NT2/D1 (cell line): ENCODE measurements at regions not wholly inside any gene's neighbourhood (a gene's known extent, or its start where the extent isn't known, plus 50 kb on each side); places are given as distances from the start of the nearest gene placed in this dataset.

Experiments used
- DNase-seq: peaks from one replicate; pipeline ENCODE4 v3.0.0-alpha.2; 2011; ENCODE audit warnings: low read depth, low spot score
- H3K27me3 ChIP-seq: 2 replicates; pipeline ENCODE4 v1.6.0; 2011; ENCODE audit warnings: mild to moderate bottlenecking; ENCODE audit not compliant: insufficient read length, insufficient read depth
- H3K36me3 ChIP-seq: 2 replicates; pipeline ENCODE4 v1.6.1; 2011; ENCODE audit warnings: mild to moderate bottlenecking, low read length, mixed read lengths; ENCODE audit not compliant: insufficient read depth, insufficient read length
- H3K4me1 ChIP-seq: 2 replicates; pipeline ENCODE4 v1.5.1; 2011; ENCODE audit not compliant: insufficient read depth, insufficient read length
- H3K4me3 ChIP-seq: 2 replicates; pipeline ENCODE4 v1.5.1; 2011; ENCODE audit warnings: low read depth; ENCODE audit not compliant: insufficient read length
- H3K9ac ChIP-seq: 2 replicates; pipeline ENCODE4 v1.6.0; 2011; ENCODE audit warnings: low read depth; ENCODE audit not compliant: insufficient read length
- H3K9me3 ChIP-seq: 2 replicates; pipeline ENCODE4 v1.5.1; 2011; ENCODE audit warnings: mild to moderate bottlenecking, low read length; ENCODE audit not compliant: insufficient read depth
- SUZ12 ChIP-seq: IDR thresholded peaks from 2 replicates; pipeline ENCODE4 v1.6.1; 2011; ENCODE audit not compliant: insufficient read length, insufficient read depth; ENCODE audit errors: extremely low read depth
- YY1 ChIP-seq: IDR thresholded peaks from 2 replicates; pipeline ENCODE4 v1.6.1; 2011; ENCODE audit not compliant: insufficient read length, insufficient read depth
- ZNF274 ChIP-seq: IDR thresholded peaks from 2 replicates; pipeline ENCODE4 v1.6.1; 2011; ENCODE audit warnings: mild to moderate bottlenecking, low read depth, low read length

DNA sequence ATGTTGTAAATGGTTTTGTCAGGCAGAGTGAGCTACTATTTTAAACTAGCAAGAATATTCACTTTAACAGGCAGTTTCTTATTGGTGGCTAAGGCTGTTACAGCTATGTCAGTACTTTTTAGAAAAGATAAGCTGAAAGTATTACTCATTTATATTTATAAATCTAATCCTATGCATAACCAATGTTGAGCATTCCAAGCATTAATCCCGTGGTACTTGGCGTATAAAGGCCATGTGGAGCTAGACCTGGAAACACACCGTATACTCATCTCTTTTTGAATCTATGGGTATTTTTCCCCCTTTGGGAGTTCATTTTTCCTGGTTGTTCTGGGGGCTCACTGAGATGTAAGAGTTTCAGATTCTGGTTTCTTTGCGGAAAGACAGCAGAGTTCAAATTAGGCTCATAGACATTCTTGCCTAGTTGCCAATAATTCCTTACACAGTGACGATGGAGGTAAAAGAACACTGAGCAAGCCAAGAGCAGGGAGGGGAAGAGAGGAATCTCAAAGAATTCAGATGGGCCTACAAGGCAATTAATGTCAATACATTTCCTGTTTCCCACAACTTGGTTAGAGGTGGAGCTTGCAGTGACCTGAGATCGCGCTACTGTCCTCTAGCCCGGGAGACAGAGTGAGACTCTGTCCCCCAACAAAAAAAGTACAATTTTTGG is 211.5 kb downstream of the SOX4 start:
- Histone ChIP-seq H3K27me3 (no peaks in the 10 kb centered on the region), H3K36me3 (no peaks in the 10 kb centered on the region), H3K9me3 (no peaks in the 10 kb centered on the region), H3K4me1 (peaks cover 3% of the 10 kb centered on the region), H3K9ac (no peak overlapping the region), H3K4me3 (no peak overlapping the region)
- no peak for DNase-seq
- TF ChIP-seq ZNF274 (no peak), SUZ12 (no peak), YY1 (no peak)

DNA sequence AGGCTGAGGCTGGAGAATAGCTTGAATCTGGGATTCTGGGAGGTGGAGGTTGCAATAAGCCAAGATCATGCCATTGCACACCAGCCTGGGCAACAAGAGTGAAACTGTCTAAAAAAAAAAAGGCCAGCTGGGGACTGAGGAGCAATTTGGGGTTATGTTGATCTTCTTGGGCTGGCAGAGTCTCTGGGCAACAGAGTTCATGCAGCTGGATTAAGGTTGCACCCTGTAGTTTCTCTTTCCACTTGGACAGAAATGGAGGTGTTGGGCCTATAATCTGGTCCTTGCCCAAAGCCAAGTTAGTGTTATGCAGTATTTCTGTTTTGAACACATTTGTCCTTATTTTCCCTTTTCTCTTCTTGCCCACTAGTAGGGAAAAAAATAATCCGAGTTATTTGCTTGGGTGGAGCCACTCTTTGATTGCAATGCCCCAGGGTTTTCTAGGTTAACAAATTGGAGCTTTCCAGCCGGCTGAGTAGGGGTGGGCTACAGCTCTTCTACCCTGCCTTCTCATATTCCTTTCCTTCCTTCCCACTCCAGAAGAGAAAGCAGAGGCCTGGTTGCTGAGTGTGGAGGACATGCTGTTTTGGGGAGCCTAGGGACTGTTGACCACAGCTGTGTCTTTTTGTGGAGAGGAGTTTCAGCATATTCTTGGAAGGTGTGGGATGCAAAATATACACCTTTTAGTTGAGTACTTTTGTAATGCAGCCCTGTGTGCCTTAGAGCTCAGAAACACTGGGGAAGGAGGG is 213.9 kb downstream of the SOX4 start:
- Histone ChIP-seq H3K4me3 (no peak overlapping the region), H3K9ac (no peak overlapping the region)
- no peak for TF ChIP-seq ZNF274
- TF ChIP-seq YY1 = no peak
- no peak for TF ChIP-seq SUZ12

DNA sequence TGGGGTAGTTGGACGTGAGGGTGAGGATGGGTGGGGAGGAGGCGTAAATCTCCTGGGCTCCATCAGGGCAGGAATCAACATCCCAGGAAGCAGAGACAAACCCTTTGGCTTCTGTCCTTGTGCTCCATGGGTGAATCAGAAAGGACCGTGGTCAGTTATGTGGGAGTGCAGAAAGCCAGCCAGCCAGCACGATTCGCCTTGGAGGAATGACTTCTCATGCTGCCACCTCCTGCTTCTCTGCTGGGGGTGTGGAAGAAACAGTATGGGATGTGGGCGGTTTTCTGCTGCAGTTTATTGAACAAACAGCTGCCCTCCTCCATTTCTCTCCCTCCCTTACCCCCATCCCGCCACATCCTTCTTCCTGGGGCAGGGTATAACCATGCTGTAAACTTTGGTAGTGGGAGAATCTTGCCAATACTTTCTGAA is 214.5 kb downstream of the SOX4 start:
- Histone ChIP-seq H3K4me1 (peaks cover 3% of the 10 kb centered on the region), H3K27me3 (no peaks in the 10 kb centered on the region), H3K9ac (no peak overlapping the region), H3K4me3 (no peak overlapping the region), H3K36me3 (no peaks in the 10 kb centered on the region), H3K9me3 (no peaks in the 10 kb centered on the region)
- TF ChIP-seq SUZ12 (no peak), ZNF274 (no peak)
- DNase-seq = no peak

More for the DNA sequence above, 213.9 kb downstream of the SOX4 start:
- Histone ChIP-seq H3K27me3 (no peaks in the 10 kb centered on the region), H3K4me1 (peaks cover 3% of the 10 kb centered on the region), H3K36me3 (no peaks in the 10 kb centered on the region), H3K9me3 (no peaks in the 10 kb centered on the region)
- DNase-seq = no peak

DNA sequence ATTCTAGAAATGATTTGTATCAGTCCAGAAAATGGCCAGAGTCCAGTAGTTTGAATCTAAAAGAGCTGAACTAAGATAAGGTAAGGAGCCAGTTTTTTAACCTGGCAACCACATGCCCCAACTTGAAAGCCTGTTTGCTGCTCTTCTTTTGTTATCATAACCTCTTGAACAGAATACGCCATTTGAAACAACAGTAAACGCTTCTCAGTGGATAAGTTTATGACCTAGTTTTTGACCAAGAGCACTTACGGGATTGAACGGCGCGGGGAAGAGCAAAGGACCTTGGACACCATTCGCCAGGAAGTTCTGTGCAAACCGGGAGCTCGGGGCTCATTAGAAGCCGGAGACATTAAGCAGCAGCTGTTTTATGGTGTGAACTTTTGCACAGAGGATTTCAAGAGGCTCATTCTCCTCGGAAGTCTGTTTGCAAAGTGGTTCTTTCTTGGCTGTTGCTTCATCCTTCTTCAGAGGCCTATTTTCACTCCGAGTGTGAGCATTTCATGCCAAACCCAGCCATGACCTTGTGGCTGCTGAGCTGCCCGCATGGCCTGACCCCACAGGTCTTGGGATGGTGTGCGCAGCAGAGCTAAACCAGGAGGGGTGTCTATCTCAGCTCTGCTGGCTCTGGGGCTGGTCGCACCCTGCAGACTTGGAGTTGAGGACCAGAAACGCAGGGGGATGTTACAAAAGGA is 215.1 kb downstream of the SOX4 start:
- Histone ChIP-seq H3K4me3 (no peak overlapping the region), H3K9ac (no peak overlapping the region), H3K36me3 (no peaks in the 10 kb centered on the region), H3K27me3 (no peaks in the 10 kb centered on the region), H3K4me1 (peaks cover 3% of the 10 kb centered on the region), H3K9me3 (no peaks in the 10 kb centered on the region)
- TF ChIP-seq ZNF274 (no peak), SUZ12 (no peak), YY1 (no peak)
- no peak for DNase-seq

DNA sequence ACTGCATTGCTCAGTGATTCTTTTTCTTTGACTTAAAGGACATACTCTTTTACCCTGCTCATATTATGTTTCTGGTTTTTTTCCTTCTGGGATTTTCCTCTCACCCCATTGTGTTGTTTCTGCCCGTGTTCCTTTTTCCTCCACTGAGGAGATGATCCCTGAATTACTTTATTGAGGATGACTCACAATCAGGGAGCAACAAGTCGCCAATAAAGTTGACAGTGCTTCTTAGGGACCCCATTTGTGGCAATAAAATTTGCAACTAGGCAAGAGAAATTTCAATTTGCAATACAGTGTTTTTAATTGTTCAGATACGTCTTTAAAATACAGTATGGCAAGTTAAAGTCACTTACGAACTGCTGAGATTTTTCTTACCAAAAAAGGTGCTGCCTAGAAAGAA is 217.9 kb downstream of the SOX4 start:
- no peaks in the 10 kb centered on the region for H3K27me3 ChIP-seq
- no peaks in the 10 kb centered on the region for H3K36me3 ChIP-seq
- DNase-seq = no peak
- TF ChIP-seq SUZ12 (no peak), YY1 (no peak), ZNF274 (no peak)
- no peaks in the 10 kb centered on the region for H3K9me3 ChIP-seq
- H3K4me3 ChIP-seq = no peak overlapping the region
- peaks cover 3% of the 10 kb centered on the region for H3K4me1 ChIP-seq
- H3K9ac ChIP-seq = no peak overlapping the region

DNA sequence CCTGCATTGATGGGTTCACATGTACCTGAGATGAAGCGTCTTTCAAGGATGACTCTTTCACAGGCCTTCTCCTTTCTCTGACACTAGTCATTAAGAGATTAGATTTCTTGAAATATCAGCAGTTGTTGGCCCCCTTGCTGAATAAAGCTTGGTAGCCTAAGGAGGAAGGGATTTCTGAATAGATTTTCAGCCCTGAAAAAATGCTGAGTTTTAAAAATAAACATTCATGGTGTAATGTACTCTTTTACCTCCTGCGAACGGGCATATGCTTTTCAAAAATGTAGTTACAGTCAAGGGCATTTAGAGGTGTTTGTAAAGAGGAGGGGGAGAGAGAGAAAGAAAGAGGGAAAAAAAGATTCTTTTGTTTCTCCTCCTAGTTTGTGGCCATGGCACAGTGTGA is 222.7 kb downstream of the SOX4 start:
- H3K27me3 ChIP-seq = no peaks in the 10 kb centered on the region
- no peaks in the 10 kb centered on the region for H3K9me3 ChIP-seq
- no peaks in the 10 kb centered on the region for H3K4me1 ChIP-seq
- TF ChIP-seq ZNF274 (no peak), YY1 (no peak), SUZ12 (no peak)
- DNase-seq = no peak
- H3K4me3 ChIP-seq = no peak overlapping the region
- no peaks in the 10 kb centered on the region for H3K36me3 ChIP-seq
- no peak overlapping the region for H3K9ac ChIP-seq

DNA sequence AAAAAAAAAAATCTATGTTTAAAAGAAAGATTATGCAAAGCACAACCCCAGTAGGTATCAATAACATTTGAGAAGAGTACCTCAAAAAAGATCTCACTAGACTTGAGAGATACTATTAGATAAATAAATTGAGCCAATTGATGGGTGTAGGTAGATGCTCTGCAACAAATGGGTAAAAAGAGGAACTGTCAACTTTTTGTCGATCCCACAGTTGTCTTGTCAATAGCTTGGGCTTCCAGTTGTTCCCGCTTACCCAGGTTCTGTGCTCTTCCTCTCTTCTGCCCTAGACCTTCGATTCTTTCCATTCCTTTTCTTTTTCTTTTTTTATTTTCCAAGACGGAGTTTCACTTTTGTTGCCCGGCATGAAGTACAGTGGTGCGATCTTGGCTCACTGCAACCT is 226.9 kb downstream of the SOX4 start:
- DNase-seq = no peak
- Histone ChIP-seq H3K4me3 (no peak overlapping the region), H3K4me1 (no peaks in the 10 kb centered on the region), H3K9me3 (no peaks in the 10 kb centered on the region), H3K9ac (no peak overlapping the region), H3K36me3 (no peaks in the 10 kb centered on the region), H3K27me3 (no peaks in the 10 kb centered on the region)
- TF ChIP-seq YY1 (no peak), ZNF274 (no peak), SUZ12 (no peak)
